GM23248 (cell line): ENCODE measurements at regions not wholly inside any gene's neighbourhood (a gene's known extent, or its start where the extent isn't known, plus 50 kb on each side); places are given as distances from the start of the nearest gene placed in this dataset.

ENCODE experiments used
- EZH2 ChIP-seq: fragments of 200-600 bp; sonication (generic); IDR thresholded peaks from 2 replicates; pipeline ENCODE4 v1.6.1; 2018; ENCODE audit warnings: antibody characterized with exemption, mild to moderate bottlenecking; ENCODE audit not compliant: insufficient read depth, poor library complexity, severe bottlenecking
- EZH2phosphoT487 ChIP-seq: fragments of 200-600 bp; sonication (generic); IDR thresholded peaks from 2 replicates; pipeline ENCODE4 v1.6.1; 2018; ENCODE audit warnings: antibody characterized with exemption, moderate library complexity, mild to moderate bottlenecking, low read depth; ENCODE audit not compliant: insufficient read depth

GRCh38 chr9:103757062-103757461 is 337.0 kb upstream of the SMC2 start:
- no peak for TF ChIP-seq EZH2
- TF ChIP-seq EZH2phosphoT487, result no peak
